GM23338 (cell line): ENCODE measurements at regions not wholly inside any gene's neighbourhood (a gene's known extent, or its start where the extent isn't known, plus 50 kb on each side); places are given as distances from the start of the nearest gene placed in this dataset.

Experiments used
- ATAC-seq: fragments of 200-7000 bp; cut with Tn5 transposase; 3 replicates; pipeline ENCODE4 v1.9.1; 2020
- DNase-seq: peaks from one replicate; pipeline ENCODE4 v3.0.0-alpha.2; 2015; ENCODE audit warnings: low spot score
- H2AFZ ChIP-seq: fragments of 200-600 bp; sonication (generic); 2 replicates; pipeline ENCODE4 v1.8.0; 2016; ENCODE audit warnings: antibody characterized with exemption, mild to moderate bottlenecking, moderate library complexity
- H3F3A ChIP-seq: fragments of 200-600 bp; sonication (generic); replicated peaks from 2 replicates; pipeline ENCODE4 v1.8.0; 2017; ENCODE audit warnings: antibody characterized with exemption, mixed run types, low read depth
- H3K27ac ChIP-seq: fragments of 200-600 bp; sonication (generic); 2 replicates; pipeline ENCODE4 v1.6.1; 2016; ENCODE audit warnings: low read depth
- H3K27me3 ChIP-seq: fragments of 200-600 bp; sonication (generic); 2 replicates; pipeline ENCODE4 v1.8.0; 2016; ENCODE audit warnings: mild to moderate bottlenecking, mixed run types, moderate library complexity; ENCODE audit not compliant: insufficient read depth
- H3K36me3 ChIP-seq: fragments of 200-600 bp; sonication (generic); 2 replicates; pipeline ENCODE4 v1.8.0; 2016; ENCODE audit warnings: mild to moderate bottlenecking; ENCODE audit not compliant: insufficient read depth
- H3K4me1 ChIP-seq: fragments of 200-600 bp; sonication (generic); 2 replicates; pipeline ENCODE4 v1.8.0; 2016; ENCODE audit warnings: mild to moderate bottlenecking, moderate library complexity; ENCODE audit not compliant: insufficient read depth
- H3K4me2 ChIP-seq: fragments of 200-600 bp; sonication (generic); 2 replicates; pipeline ENCODE4 v1.7.1; 2017; ENCODE audit warnings: mixed run types
- H3K4me3 ChIP-seq: fragments of 200-600 bp; sonication (generic); 2 replicates; pipeline ENCODE4 v1.6.1; 2016; ENCODE audit warnings: mixed run types
- H3K79me2 ChIP-seq: fragments of 200-600 bp; sonication (generic); replicated peaks from 2 replicates; pipeline ENCODE4 v1.8.0; 2017; ENCODE audit warnings: mild to moderate bottlenecking; ENCODE audit not compliant: insufficient read depth
- H3K9me2 ChIP-seq: fragments of 200-600 bp; sonication (generic); 2 replicates; pipeline ENCODE4 v1.8.0; 2017; ENCODE audit not compliant: insufficient read depth
- H4K20me1 ChIP-seq: fragments of 200-600 bp; sonication (generic); replicated peaks from 2 replicates; pipeline ENCODE4 v1.8.0; 2017; ENCODE audit warnings: mild to moderate bottlenecking; ENCODE audit not compliant: insufficient read depth
- H3K27ac Mint-ChIP-seq: 2 replicates; pipeline ENCODE4 v1.8.0; 2020; ENCODE audit warnings: inconsistent platforms, mild to moderate bottlenecking, moderate library complexity, mixed read lengths
- H3K27me3 Mint-ChIP-seq: 3 replicates; pipeline ENCODE4 v1.8.0; 2022; ENCODE audit warnings: low read depth, mild to moderate bottlenecking, moderate library complexity, mixed read lengths, inconsistent platforms; ENCODE audit not compliant: insufficient read depth, poor library complexity
- H3K36me3 Mint-ChIP-seq: 3 replicates; pipeline ENCODE4 v1.8.0; 2021; ENCODE audit warnings: low read depth, mild to moderate bottlenecking, inconsistent platforms, moderate library complexity, mixed read lengths
- H3K4me1 Mint-ChIP-seq: 3 replicates; pipeline ENCODE4 v1.8.0; 2020; ENCODE audit warnings: mild to moderate bottlenecking, inconsistent platforms, mixed read lengths
- H3K4me3 Mint-ChIP-seq: 3 replicates; pipeline ENCODE4 v1.8.0; 2021; ENCODE audit warnings: moderate library complexity, mild to moderate bottlenecking, inconsistent platforms, mixed read lengths
- H3K9me3 Mint-ChIP-seq: 3 replicates; pipeline ENCODE4 v1.8.0; 2020; ENCODE audit warnings: moderate library complexity, mild to moderate bottlenecking, inconsistent platforms, mixed read lengths
- CREB1 ChIP-seq: fragments of 250-450 bp; sonication (Bioruptor Pico); IDR thresholded peaks from 2 replicates; pipeline ENCODE4 v1.5.0; 2020; ENCODE audit warnings: low read depth, mild to moderate bottlenecking, moderate library complexity
- CTCF ChIP-seq, 2 experiments: fragments of 200-600 bp in 1 of 2; sonication (generic) in 1 of 2; conservative IDR thresholded peaks; 2 replicates each; pipeline versions ENCODE4 v1.5.1 to v1.6.1; 2016 to 2017; ENCODE audit warnings: antibody characterized with exemption in 2 of 2, low read depth in 2 of 2, mild to moderate bottlenecking in 2 of 2, moderate library complexity in 1 of 2
- ETS1 ChIP-seq: IDR thresholded peaks from 2 replicates; pipeline ENCODE4 v1.6.1; 2016; ENCODE audit warnings: antibody characterized with exemption
- EZH2 ChIP-seq: fragments of 200-600 bp; sonication (generic); IDR thresholded peaks from one replicate; pipeline ENCODE4 v1.8.0; 2017; ENCODE audit warnings: antibody characterized with exemption, mild to moderate bottlenecking, low read depth; ENCODE audit not compliant: unreplicated experiment
- EZH2phosphoT487 ChIP-seq: fragments of 200-600 bp; sonication (generic); IDR thresholded peaks from one replicate; pipeline ENCODE4 v1.8.1; 2018; ENCODE audit warnings: antibody characterized with exemption; ENCODE audit not compliant: unreplicated experiment
- JUNB ChIP-seq: IDR thresholded peaks from one replicate; pipeline ENCODE4 v1.6.1; 2016; ENCODE audit warnings: antibody characterized with exemption; ENCODE audit not compliant: unreplicated experiment
- NANOG ChIP-seq: IDR thresholded peaks from 2 replicates; pipeline ENCODE4 v1.6.1; 2016; ENCODE audit warnings: antibody characterized with exemption, borderline replicate concordance
- POLR2AphosphoS5 ChIP-seq: IDR thresholded peaks from 2 replicates; pipeline ENCODE4 v1.6.1; 2016; ENCODE audit warnings: antibody characterized with exemption, low read depth
- REST ChIP-seq: IDR thresholded peaks from one replicate; pipeline ENCODE4 v1.6.1; 2018; ENCODE audit warnings: antibody characterized with exemption; ENCODE audit not compliant: unreplicated experiment
- STAT1 ChIP-seq: IDR thresholded peaks from one replicate; pipeline ENCODE4 v1.6.1; 2016; ENCODE audit warnings: antibody characterized with exemption; ENCODE audit not compliant: unreplicated experiment
- ZNF114 ChIP-seq: fragments of 250-450 bp; sonication (Bioruptor Pico); IDR thresholded peaks from 2 replicates; pipeline ENCODE4 v1.5.0; 2020; ENCODE audit warnings: mild to moderate bottlenecking, moderate library complexity
- ZNF331 ChIP-seq: fragments of 250-450 bp; sonication (Bioruptor Pico); IDR thresholded peaks from 2 replicates; pipeline ENCODE4 v1.5.0; 2020; ENCODE audit warnings: low read depth, mild to moderate bottlenecking, moderate library complexity
- ZNF462 ChIP-seq: fragments of 250-450 bp; sonication (Bioruptor Pico); IDR thresholded peaks from 2 replicates; pipeline ENCODE4 v1.5.0; 2020; ENCODE audit warnings: mild to moderate bottlenecking, moderate library complexity

- H3K4me1 ChIP-seq = no peaks in the 10 kb centered on the region
- TF ChIP-seq ETS1 (no peak), ZNF331 (CRISPR knock-in tag) (no peak), ZNF114 (no peak), ZNF462 (no peak), CREB1 (CRISPR knock-in tag) (no peak), JUNB (no peak), REST (no peak), EZH2 (no peak), STAT1 (no peak), POLR2AphosphoS5 (no peak), EZH2phosphoT487 (no peak), CTCF (conservative IDR thresholded peaks at IDR 0.05; ENCODE audit: low read depth in 2 of 2) (no peak), NANOG (no peak)
- H3K27ac ChIP-seq = no peak overlapping the region
- no peaks in the 10 kb centered on the region for H3F3A ChIP-seq
- no peaks in the 10 kb centered on the region; the same call in 1 of the 3 replicates for H3K9me3 Mint-ChIP-seq
- no peaks in the 10 kb centered on the region for H4K20me1 ChIP-seq
- no peaks in the 10 kb centered on the region for H3K36me3 Mint-ChIP-seq
- no peak overlapping the region for H2AFZ ChIP-seq
- peaks cover 2% of the 10 kb centered on the region for H3K27me3 Mint-ChIP-seq
- H3K4me2 ChIP-seq = no peak overlapping the region
- H3K27ac Mint-ChIP-seq = no peak overlapping the region
- DNase-seq (no peak), ATAC-seq (no peak)
- no peaks in the 10 kb centered on the region for H3K36me3 ChIP-seq
- no peaks in the 10 kb centered on the region for H3K27me3 ChIP-seq
- H3K4me3 ChIP-seq = no peak overlapping the region
- H3K4me1 Mint-ChIP-seq = peaks cover 2% of the 10 kb centered on the region; the same call in 1 of the 3 replicates
- peaks cover 3% of the 10 kb centered on the region; the same call in 1 of the 2 replicates for H3K9me2 ChIP-seq
- H3K4me3 Mint-ChIP-seq = no peak overlapping the region
- H3K79me2 ChIP-seq = no peaks in the 10 kb centered on the region
Observed at GRCh38 chr2:195138435-195138834, 518.6 kb upstream of the SLC39A10 start.
